ENCODE measurements at regions not wholly inside any gene's neighbourhood (a gene's known extent, or its start where the extent isn't known, plus 50 kb on each side); places are given as distances from the start of the nearest gene placed in this dataset.

- no peak for DNase-seq (ENCODE audit: low read depth in 1 of 2, low spot score in 2 of 2)
- H4K5ac ChIP-seq (ENCODE audit: insufficient read length, low read depth, low read length), result no peak overlapping the region
- TF ChIP-seq SP2 (IDR thresholded peaks at IDR 0.05; ENCODE audit: low read length), result no peak
- no peak for TF ChIP-seq CTBP2 (IDR thresholded peaks at IDR 0.05; ENCODE audit: borderline replicate concordance, insufficient read depth, insufficient read length, low read length)
- no peak for TF ChIP-seq TBP (IDR thresholded peaks at IDR 0.05; ENCODE audit: low read depth, low read length)
- no peak for TF ChIP-seq RXRA (IDR thresholded peaks at IDR 0.05; ENCODE audit: insufficient read depth, low read depth, low read length)
- no peak for TF ChIP-seq ZNF274 (IDR thresholded peaks at IDR 0.05; ENCODE audit: borderline replicate concordance, extremely low read depth, low read length)
- no peak for TF ChIP-seq CREB1 (IDR thresholded peaks at IDR 0.05)
- TF ChIP-seq USF2 (IDR thresholded peaks at IDR 0.05; ENCODE audit: low read length), result no peak
- no peak for TF ChIP-seq SAP30 (IDR thresholded peaks at IDR 0.05; ENCODE audit: insufficient read depth, insufficient replicate concordance, low read length)
- TF ChIP-seq SP4 (IDR thresholded peaks at IDR 0.05; ENCODE audit: low read length), result no peak
- no peak for TF ChIP-seq KDM5A (IDR thresholded peaks at IDR 0.05; ENCODE audit: low read length)
- TF ChIP-seq POU5F1 (IDR thresholded peaks at IDR 0.05; ENCODE audit: low read depth, low read length), result no peak
- CTCF ChIA-PET (ENCODE audit: partially characterized antibody), result no interaction called here
- H3K14ac ChIP-seq (ENCODE audit: insufficient read length), result no peak overlapping the region
- no peak overlapping the region for H3K56ac ChIP-seq (replicated peaks; ENCODE audit: insufficient read length, low read depth, low read length)
- no peak overlapping the region for H2BK15ac ChIP-seq (ENCODE audit: low read length)
- no peaks in the 10 kb centered on the region for H3K4me1 ChIP-seq (replicated peaks in 1 of 4; ENCODE audit: control insufficient read depth in 3 of 4, insufficient read depth in 4 of 4, low read length in 3 of 4)
- H4K20me1 ChIP-seq (replicated peaks in 1 of 2; ENCODE audit: control insufficient read depth in 1 of 2, insufficient read depth in 2 of 2, low read length in 2 of 2), result no peaks in the 10 kb centered on the region
- no peak overlapping the region for H3K4me3 ChIP-seq (ENCODE audit: extremely low read depth in 1 of 4, insufficient read depth in 2 of 4, low read depth in 3 of 4, low read length in 4 of 4)
- H2BK20ac ChIP-seq (ENCODE audit: low read length), result no peak overlapping the region
- no peaks in the 10 kb centered on the region for H3K27me3 ChIP-seq (replicated peaks in 1 of 4; ENCODE audit: control insufficient read depth in 3 of 4, extremely low read depth in 1 of 4, insufficient read depth in 3 of 4, low read length in 3 of 4)
- H3K23me2 ChIP-seq (ENCODE audit: low read depth, low read length), result no peaks in the 10 kb centered on the region
- H4K8ac ChIP-seq (ENCODE audit: extremely low read depth, insufficient read depth, low read length), result no peak overlapping the region
- POLR2A ChIA-PET (ENCODE audit: partially characterized antibody), result no interaction called here
- H3K27ac ChIP-seq (ENCODE audit: low read depth, low read length), result no peak overlapping the region
- H3K79me1 ChIP-seq (ENCODE audit: low read depth, low read length), result no peaks in the 10 kb centered on the region
- H3K79me2 ChIP-seq (ENCODE audit: control insufficient read depth in 1 of 2, insufficient read depth in 2 of 2, low read length in 2 of 2), result no peaks in the 10 kb centered on the region
- no peak overlapping the region for H2AFZ ChIP-seq (ENCODE audit: low read length)
- no peaks in the 10 kb centered on the region for H3K36me3 ChIP-seq (ENCODE audit: control insufficient read depth in 2 of 4, insufficient read depth in 4 of 4, low read length in 3 of 4)
- H3K9ac ChIP-seq (replicated peaks in 1 of 4; ENCODE audit: extremely low read depth in 1 of 4, low read depth in 3 of 4, low read length in 3 of 4), result no peak overlapping the region
- H3K18ac ChIP-seq (ENCODE audit: extremely low read depth, low read length), result no peak overlapping the region
- WGBS, 2 experiments (ENCODE audit: extremely low coverage in 1 of 2, insufficient coverage in 1 of 2, insufficient read length in 1 of 2, insufficient replicate concordance in 2 of 2, low coverage in 1 of 2, low lambda C conversion rate in 2 of 2, missing lambda C conversion rate in 1 of 2), result 87% methylated on average over 1 of the region's 1 CpG; no CpG with 5 or more reads in 1 of the 2 experiments
- no peak overlapping the region for H2BK5ac ChIP-seq (ENCODE audit: low read depth, low read length)
- H4K91ac ChIP-seq (replicated peaks; ENCODE audit: insufficient read length, low read length), result no peak overlapping the region
- H3K23ac ChIP-seq (ENCODE audit: insufficient read length), result no peak overlapping the region
- no peak overlapping the region for H3K4ac ChIP-seq (replicated peaks; ENCODE audit: insufficient read length, low read depth, low read length)
- no peaks in the 10 kb centered on the region for H3K9me3 ChIP-seq (ENCODE audit: insufficient read depth in 2 of 2, low read depth in 1 of 2, low read length in 1 of 2)
- H2BK12ac ChIP-seq (ENCODE audit: low read depth, low read length), result no peak overlapping the region
- no peak overlapping the region for H2BK120ac ChIP-seq (replicated peaks; ENCODE audit: low read depth, low read length)
- H2AK5ac ChIP-seq (ENCODE audit: low read depth, low read length), result no peak overlapping the region
- no peak overlapping the region for H3K4me2 ChIP-seq (ENCODE audit: insufficient read depth in 1 of 2, low read depth in 2 of 2, low read length in 2 of 2)
- no peak for FAIRE-seq
These were observed 63.6 kb upstream of the SLC12A2 start for GRCh38 chr5:128020012-128020411.
